A549 (cell line): ENCODE measurements at regions not wholly inside any gene's neighbourhood (a gene's known extent, or its start where the extent isn't known, plus 50 kb on each side); places are given as distances from the start of the nearest gene placed in this dataset.

ENCODE experiments used
- JUN ChIP-seq, 2 experiments: fragments of >200 bp; sonication (Bioruptor Twin); formaldehyde crosslinking; IDR thresholded peaks; 2 replicates in 1 of 2; 3 replicates in 1 of 2; pipeline ENCODE4 v1.6.1; 2016 to 2017
- NPAS2 ChIP-seq: fragments of 250-450 bp; sonication (Bioruptor Pico); IDR thresholded peaks from 2 replicates; pipeline ENCODE4 v1.8.0; 2022; ENCODE audit warnings: mild to moderate bottlenecking, moderate library complexity, borderline replicate concordance
- POLR2A ChIP-seq: IDR thresholded peaks from 2 replicates; pipeline ENCODE4 v1.6.1; 2012; ENCODE audit warnings: mild to moderate bottlenecking, low read length
- RCOR1 ChIP-seq: fragments of 150-350 bp; IDR thresholded peaks from 2 replicates; pipeline ENCODE4 v1.6.1; 2014; ENCODE audit warnings: antibody characterized with exemption, low read length, low read depth
- RFX5 ChIP-seq: fragments of 450-650 bp; IDR thresholded peaks from 2 replicates; pipeline ENCODE4 v1.7.1; 2014; ENCODE audit warnings: antibody characterized with exemption, mild to moderate bottlenecking, moderate library complexity
- TF ChIP-seq, protein P1 (sequence below): fragments of >200 bp; sonication (Bioruptor Twin); formaldehyde crosslinking; IDR thresholded peaks from 3 replicates; pipeline ENCODE4 v1.5.1; 2016
- TF ChIP-seq, protein P2 (sequence below): fragments of 200-600 bp; sonication (generic); IDR thresholded peaks from 2 replicates; pipeline ENCODE4 v1.6.1; 2016; ENCODE audit warnings: antibody characterized with exemption, mild to moderate bottlenecking, moderate library complexity

DNA sequence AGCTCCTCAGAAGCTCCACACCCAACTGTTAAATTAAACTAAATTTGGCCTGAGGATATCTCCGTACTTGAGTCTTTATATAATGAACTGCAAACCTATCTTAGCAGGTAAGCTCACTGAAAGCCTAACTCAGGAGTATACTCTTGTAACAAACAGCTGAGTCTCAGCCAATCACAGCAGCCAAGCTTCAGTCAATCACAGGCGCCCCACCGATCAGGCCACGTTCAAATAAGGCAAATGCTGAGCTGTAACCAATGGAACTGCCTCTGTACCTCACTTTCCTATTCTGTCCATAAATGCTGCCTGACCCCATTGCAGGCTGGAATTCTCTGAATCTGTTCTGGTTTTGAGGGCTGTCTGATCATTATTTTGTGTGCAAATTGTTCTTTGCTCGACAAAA is 93.0 kb upstream of the CES5A start:
- TF ChIP-seq, protein P1, sequence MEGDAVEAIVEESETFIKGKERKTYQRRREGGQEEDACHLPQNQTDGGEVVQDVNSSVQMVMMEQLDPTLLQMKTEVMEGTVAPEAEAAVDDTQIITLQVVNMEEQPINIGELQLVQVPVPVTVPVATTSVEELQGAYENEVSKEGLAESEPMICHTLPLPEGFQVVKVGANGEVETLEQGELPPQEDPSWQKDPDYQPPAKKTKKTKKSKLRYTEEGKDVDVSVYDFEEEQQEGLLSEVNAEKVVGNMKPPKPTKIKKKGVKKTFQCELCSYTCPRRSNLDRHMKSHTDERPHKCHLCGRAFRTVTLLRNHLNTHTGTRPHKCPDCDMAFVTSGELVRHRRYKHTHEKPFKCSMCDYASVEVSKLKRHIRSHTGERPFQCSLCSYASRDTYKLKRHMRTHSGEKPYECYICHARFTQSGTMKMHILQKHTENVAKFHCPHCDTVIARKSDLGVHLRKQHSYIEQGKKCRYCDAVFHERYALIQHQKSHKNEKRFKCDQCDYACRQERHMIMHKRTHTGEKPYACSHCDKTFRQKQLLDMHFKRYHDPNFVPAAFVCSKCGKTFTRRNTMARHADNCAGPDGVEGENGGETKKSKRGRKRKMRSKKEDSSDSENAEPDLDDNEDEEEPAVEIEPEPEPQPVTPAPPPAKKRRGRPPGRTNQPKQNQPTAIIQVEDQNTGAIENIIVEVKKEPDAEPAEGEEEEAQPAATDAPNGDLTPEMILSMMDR = no peak
- TF ChIP-seq NPAS2 (CRISPR knock-in tag) (no peak), RFX5 (no peak), RCOR1 (no peak), POLR2A (no peak), JUN (IDR thresholded peaks at IDR 0.05) (no peak)
- TF ChIP-seq, protein P2, sequence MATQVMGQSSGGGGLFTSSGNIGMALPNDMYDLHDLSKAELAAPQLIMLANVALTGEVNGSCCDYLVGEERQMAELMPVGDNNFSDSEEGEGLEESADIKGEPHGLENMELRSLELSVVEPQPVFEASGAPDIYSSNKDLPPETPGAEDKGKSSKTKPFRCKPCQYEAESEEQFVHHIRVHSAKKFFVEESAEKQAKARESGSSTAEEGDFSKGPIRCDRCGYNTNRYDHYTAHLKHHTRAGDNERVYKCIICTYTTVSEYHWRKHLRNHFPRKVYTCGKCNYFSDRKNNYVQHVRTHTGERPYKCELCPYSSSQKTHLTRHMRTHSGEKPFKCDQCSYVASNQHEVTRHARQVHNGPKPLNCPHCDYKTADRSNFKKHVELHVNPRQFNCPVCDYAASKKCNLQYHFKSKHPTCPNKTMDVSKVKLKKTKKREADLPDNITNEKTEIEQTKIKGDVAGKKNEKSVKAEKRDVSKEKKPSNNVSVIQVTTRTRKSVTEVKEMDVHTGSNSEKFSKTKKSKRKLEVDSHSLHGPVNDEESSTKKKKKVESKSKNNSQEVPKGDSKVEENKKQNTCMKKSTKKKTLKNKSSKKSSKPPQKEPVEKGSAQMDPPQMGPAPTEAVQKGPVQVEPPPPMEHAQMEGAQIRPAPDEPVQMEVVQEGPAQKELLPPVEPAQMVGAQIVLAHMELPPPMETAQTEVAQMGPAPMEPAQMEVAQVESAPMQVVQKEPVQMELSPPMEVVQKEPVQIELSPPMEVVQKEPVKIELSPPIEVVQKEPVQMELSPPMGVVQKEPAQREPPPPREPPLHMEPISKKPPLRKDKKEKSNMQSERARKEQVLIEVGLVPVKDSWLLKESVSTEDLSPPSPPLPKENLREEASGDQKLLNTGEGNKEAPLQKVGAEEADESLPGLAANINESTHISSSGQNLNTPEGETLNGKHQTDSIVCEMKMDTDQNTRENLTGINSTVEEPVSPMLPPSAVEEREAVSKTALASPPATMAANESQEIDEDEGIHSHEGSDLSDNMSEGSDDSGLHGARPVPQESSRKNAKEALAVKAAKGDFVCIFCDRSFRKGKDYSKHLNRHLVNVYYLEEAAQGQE = no peak
